Tibial artery (tissue), 4 donors: ENCODE measurements at regions not wholly inside any gene's neighbourhood (a gene's known extent, or its start where the extent isn't known, plus 50 kb on each side); places are given as distances from the start of the nearest gene placed in this dataset.

Experiments
- DNase-seq, 2 donors: peaks; one replicate each; pipeline ENCODE4 v3.0.0-alpha.2; 2019
- H3K27ac ChIP-seq, 2 donors: fragments of 200-600 bp; sonication (generic) in 1 of 2; 1 replicate in 1 of 2; 2 replicates in 1 of 2; pipeline ENCODE4 v1.5.1; 2018 to 2019; ENCODE audit warnings: mild to moderate bottlenecking in 1 of 2
- H3K27me3 ChIP-seq, 2 donors: fragments of 200-600 bp; sonication (generic) in 1 of 2; one replicate each; pipeline versions ENCODE4 v1.5.1 to v1.6.0; 2016 to 2019
- H3K36me3 ChIP-seq, 3 donors: fragments of 200-600 bp; sonication (generic) in 2 of 3; one replicate each; pipeline ENCODE4 v1.5.1; 2016 to 2019; ENCODE audit warnings: mild to moderate bottlenecking in 2 of 3
- H3K4me1 ChIP-seq, 4 donors: fragments of 200-600 bp; sonication (generic) in 2 of 4; 1 replicate in 3 of 4; 2 replicates in 1 of 4; pipeline ENCODE4 v1.5.1; 2016 to 2019
- H3K4me3 ChIP-seq, 2 donors: fragments of 200-600 bp; sonication (generic) in 1 of 2; 1 replicate in 1 of 2; 2 replicates in 1 of 2; pipeline ENCODE4 v1.5.1; 2018 to 2019; ENCODE audit warnings: mild to moderate bottlenecking in 2 of 2
- H3K9me3 ChIP-seq, 3 donors: fragments of 200-600 bp; sonication (generic) in 1 of 3; one replicate each; pipeline ENCODE4 v1.5.1; 2016 to 2019
- intact Hi-C: fragments of 100-400 bp; cut with DNase I; formaldehyde crosslinking; loops from one replicate; pipeline ENCODE4 v1.15.0; 2023; ENCODE audit warnings: low total_unique reads
- TF ChIP-seq, protein P1 (sequence below), 2 experiments: fragments of 200-600 bp in 1 of 2; fragments of 450-650 bp in 1 of 2; IDR thresholded peaks; one replicate each; pipeline ENCODE4 v1.5.1; 2017 to 2019; ENCODE audit warnings: antibody characterized with exemption in 2 of 2, mild to moderate bottlenecking in 1 of 2, moderate library complexity in 1 of 2

DNA sequence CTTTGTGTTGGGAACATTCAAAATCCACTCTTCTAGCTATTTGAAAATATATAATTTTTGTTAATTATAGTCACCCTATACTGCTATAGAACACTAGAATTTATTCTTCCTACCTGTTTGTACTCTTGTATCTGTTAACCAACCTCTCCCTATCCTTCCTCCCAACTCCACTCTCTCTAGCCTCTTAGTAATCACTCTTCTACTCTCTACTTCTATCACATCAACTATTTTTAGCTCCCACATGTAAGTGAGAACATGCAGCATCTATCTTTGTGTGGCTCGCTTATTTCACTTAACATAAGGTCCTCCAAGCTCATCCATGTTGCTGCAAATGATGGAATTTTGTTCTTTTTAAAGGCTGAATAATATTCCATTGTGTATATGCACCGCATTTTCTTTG is 537.3 kb downstream of the MID1IP1 start:
- TF ChIP-seq, protein P1, sequence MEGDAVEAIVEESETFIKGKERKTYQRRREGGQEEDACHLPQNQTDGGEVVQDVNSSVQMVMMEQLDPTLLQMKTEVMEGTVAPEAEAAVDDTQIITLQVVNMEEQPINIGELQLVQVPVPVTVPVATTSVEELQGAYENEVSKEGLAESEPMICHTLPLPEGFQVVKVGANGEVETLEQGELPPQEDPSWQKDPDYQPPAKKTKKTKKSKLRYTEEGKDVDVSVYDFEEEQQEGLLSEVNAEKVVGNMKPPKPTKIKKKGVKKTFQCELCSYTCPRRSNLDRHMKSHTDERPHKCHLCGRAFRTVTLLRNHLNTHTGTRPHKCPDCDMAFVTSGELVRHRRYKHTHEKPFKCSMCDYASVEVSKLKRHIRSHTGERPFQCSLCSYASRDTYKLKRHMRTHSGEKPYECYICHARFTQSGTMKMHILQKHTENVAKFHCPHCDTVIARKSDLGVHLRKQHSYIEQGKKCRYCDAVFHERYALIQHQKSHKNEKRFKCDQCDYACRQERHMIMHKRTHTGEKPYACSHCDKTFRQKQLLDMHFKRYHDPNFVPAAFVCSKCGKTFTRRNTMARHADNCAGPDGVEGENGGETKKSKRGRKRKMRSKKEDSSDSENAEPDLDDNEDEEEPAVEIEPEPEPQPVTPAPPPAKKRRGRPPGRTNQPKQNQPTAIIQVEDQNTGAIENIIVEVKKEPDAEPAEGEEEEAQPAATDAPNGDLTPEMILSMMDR (IDR thresholded peaks at IDR 0.05), result no peak
- H3K4me3 ChIP-seq, result no peak overlapping the region
- H3K27ac ChIP-seq, result no peak overlapping the region
- no peaks in the 10 kb centered on the region for H3K36me3 ChIP-seq
- H3K9me3 ChIP-seq, result no peaks in the 10 kb centered on the region
- no peak for DNase-seq
- intact Hi-C loops, result no loop called here
- H3K27me3 ChIP-seq, result no peaks in the 10 kb centered on the region
- peaks cover 0 to 40% (median 5%) of the 10 kb centered on the region in 4 donors for H3K4me1 ChIP-seq

DNA sequence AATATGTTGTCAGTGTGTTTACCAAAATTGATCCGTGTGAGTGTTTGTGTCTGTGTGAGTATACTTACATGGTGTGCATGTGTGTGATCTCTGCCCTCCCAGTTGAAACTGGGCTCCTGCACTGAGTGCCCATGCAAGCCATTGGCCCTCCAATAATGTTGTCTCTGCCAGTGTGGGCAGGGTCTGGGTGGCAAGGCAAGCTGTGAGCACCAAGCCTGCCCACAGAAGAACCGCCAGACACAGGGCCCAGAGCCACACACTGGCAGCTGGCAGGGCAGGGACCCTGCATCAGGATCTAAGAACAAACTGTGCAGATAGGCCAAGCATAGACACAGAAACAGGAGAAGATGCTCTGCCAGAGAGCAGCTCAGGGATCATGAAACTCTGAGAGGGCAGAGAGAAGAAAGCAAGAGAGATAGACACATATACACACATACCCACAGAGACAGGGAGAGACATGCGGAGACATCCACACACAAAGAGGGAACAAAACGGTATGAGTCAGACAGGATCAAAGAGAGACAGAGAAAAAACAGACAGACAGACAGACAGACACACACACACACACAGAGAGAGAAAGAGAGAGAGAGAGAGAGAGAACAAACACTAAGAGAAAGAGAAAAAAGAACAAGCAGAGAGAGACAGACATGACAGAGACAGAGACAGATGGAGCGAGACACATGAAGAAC is 555.0 kb downstream of the MID1IP1 start:
- intact Hi-C loops, result no loop called here
- no peaks in the 10 kb centered on the region for H3K4me1 ChIP-seq
- TF ChIP-seq, protein P1 (IDR thresholded peaks at IDR 0.05), result no peak
- no peak overlapping the region for H3K4me3 ChIP-seq
- no peak for DNase-seq
- H3K36me3 ChIP-seq, result no peaks in the 10 kb centered on the region
- no peak overlapping the region for H3K27ac ChIP-seq
- H3K9me3 ChIP-seq, result peaks cover 0 to 2% (median 0%) of the 10 kb centered on the region in 3 donors
- H3K27me3 ChIP-seq, result no peaks in the 10 kb centered on the region

DNA sequence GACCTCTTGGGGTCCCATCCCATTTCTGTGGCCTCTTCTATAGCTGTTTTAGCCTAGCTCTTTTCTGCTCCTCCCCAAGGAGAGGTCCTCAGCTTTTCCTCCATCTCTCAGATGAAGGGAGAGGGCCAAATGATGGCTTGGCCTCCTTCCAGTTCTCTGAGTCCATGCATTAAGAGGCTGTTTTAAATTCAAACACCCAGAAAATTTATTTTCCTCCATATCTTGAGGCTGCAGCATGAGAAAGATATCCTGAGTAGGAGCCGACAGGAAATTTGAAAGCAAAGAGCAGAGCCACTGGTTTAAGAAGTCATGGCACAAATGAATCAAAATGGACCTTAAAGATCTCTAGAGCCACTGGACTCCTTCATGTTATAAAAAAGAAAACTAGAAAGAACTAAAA is 558.8 kb downstream of the MID1IP1 start:
- Histone ChIP-seq H3K36me3 (no peaks in the 10 kb centered on the region), H3K4me3 (no peak overlapping the region), H3K27ac (no peak overlapping the region), H3K4me1 (no peaks in the 10 kb centered on the region), H3K27me3 (no peaks in the 10 kb centered on the region), H3K9me3 (no peaks in the 10 kb centered on the region)
- no peak for DNase-seq
- intact Hi-C loops, result no loop called here
- TF ChIP-seq, protein P1 (IDR thresholded peaks at IDR 0.05), result no peak

DNA sequence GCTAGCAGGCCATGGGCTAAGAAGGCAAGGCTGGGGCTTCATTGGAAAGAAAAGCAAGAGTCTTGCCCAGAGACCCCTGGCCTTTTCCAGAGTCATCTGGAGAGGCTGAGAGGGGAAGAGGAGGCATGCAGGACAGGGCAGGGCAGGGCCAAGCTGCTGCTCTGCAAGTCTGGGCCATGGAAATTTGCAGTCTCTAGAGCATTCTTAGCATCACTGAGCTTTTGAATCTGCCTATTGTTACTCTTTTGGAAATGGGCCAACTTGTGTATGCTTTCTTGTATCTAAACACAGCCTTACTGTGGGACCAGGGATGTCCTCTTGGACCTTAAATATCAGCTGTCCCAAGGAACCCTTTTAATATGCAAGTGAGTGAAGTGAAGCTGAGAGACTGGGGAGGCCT is 560.5 kb downstream of the MID1IP1 start:
- intact Hi-C loops, result no loop called here
- no peaks in the 10 kb centered on the region for H3K9me3 ChIP-seq
- no peaks in the 10 kb centered on the region for H3K4me1 ChIP-seq
- TF ChIP-seq, protein P1 (IDR thresholded peaks at IDR 0.05), result no peak
- H3K27ac ChIP-seq, result no peak overlapping the region
- no peaks in the 10 kb centered on the region for H3K36me3 ChIP-seq
- H3K27me3 ChIP-seq, result no peaks in the 10 kb centered on the region
- DNase-seq, result no peak
- H3K4me3 ChIP-seq, result no peak overlapping the region

DNA sequence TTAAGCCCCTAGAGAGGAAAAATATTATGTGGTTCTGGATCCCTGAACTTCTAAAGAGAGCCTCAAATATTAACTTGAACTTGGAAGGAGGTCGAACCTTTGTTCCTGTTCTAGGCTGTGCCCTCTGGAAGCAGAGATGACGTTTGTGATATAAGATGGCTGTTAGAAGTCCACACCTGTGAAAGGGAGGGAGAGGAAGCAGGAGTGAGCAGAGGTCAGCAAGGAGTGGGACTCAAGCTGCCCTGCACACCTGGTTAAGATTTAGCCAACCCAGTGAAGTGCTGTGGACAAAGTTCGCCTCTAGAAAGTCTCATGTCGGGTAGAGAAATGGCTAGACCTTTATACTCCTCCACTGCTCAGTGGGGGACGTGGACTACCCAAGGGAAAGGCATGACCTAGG is 566.2 kb downstream of the MID1IP1 start:
- no peak for DNase-seq
- TF ChIP-seq, protein P1 (IDR thresholded peaks at IDR 0.05), result no peak
- H3K27me3 ChIP-seq, result no peaks in the 10 kb centered on the region
- no peaks in the 10 kb centered on the region for H3K9me3 ChIP-seq
- H3K36me3 ChIP-seq, result no peaks in the 10 kb centered on the region
- H3K27ac ChIP-seq, result no peak overlapping the region
- intact Hi-C loops, result no loop called here
- no peaks in the 10 kb centered on the region for H3K4me1 ChIP-seq
- no peak overlapping the region for H3K4me3 ChIP-seq

DNA sequence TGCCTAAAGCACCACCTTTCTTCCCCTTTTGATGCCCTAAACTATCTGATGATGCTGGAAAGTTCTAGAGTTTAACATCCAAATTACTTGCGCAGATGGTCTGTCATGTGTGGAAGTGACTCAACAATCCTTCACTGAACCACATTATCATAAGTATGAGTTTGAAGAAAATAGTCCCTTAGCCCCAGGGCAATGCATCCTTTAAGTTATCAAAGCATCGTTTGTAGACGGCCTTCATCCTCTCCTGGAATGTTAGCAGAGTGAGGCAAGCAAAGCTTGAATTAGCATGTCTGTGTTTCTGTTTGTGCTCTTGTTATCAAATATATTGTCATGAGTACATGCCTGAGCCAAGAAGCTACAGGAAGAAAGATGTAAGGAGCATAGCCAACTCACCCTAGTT is 570.9 kb downstream of the MID1IP1 start:
- Histone ChIP-seq H3K9me3 (no peaks in the 10 kb centered on the region), H3K4me1 (peaks cover 0 to 3% (median 0%) of the 10 kb centered on the region in 4 donors), H3K36me3 (no peaks in the 10 kb centered on the region), H3K27ac (no peak overlapping the region), H3K4me3 (no peak overlapping the region), H3K27me3 (no peaks in the 10 kb centered on the region)
- TF ChIP-seq, protein P1 (IDR thresholded peaks at IDR 0.05), result no peak
- no peak for DNase-seq
- intact Hi-C loops, result no loop called here
